GM21576 (cell line): ENCODE measurements at regions not wholly inside any gene's neighbourhood (a gene's known extent, or its start where the extent isn't known, plus 50 kb on each side); places are given as distances from the start of the nearest gene placed in this dataset.
"Not testable (repeated sequence)": the region's sequence is repeated elsewhere in the genome, so short reads cannot be mapped to it uniquely, and the experiment has no call there.

ENCODE experiments used
- ATAC-seq: cut with Tn5 transposase; IDR thresholded peaks from one replicate; pipeline ENCODE4 v1.9.1; 2021; ENCODE audit warnings: mild to moderate bottlenecking, moderate library complexity; ENCODE audit not compliant: unreplicated experiment

DNA sequence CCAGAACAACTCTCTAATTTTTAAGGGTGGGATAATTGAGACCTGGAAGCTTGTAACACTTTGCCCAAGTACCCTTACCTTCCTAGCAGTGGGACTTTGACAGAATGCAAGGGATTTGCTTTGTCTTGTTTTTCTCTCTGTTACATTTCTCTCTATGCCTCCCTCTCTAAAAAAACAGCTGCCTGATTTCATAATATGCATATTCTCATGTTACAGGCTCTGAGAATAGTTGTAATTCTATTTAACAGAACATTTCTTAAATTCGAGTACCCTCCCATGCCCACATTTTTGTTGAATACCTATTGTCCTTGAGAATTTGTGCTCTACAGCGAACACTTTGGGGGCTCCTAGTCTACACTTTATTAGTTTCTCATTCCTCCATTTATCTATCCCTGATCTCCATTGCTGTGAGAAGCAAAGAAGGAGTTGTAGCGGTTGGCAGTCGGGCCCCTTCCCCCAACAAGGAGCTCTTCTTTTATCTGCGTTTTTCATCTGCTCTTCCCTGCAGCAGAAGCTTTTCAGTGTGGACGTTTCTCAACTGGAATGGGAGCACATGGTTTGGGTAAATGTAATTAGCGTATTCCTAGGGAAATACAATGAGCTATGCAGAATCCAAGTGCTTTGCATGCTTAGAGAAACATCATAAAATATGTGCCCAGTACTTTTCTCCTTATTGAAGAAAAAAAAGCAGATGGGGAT lies 117.7 kb upstream of the CCDC90B start:
- ATAC-seq = no peak

DNA sequence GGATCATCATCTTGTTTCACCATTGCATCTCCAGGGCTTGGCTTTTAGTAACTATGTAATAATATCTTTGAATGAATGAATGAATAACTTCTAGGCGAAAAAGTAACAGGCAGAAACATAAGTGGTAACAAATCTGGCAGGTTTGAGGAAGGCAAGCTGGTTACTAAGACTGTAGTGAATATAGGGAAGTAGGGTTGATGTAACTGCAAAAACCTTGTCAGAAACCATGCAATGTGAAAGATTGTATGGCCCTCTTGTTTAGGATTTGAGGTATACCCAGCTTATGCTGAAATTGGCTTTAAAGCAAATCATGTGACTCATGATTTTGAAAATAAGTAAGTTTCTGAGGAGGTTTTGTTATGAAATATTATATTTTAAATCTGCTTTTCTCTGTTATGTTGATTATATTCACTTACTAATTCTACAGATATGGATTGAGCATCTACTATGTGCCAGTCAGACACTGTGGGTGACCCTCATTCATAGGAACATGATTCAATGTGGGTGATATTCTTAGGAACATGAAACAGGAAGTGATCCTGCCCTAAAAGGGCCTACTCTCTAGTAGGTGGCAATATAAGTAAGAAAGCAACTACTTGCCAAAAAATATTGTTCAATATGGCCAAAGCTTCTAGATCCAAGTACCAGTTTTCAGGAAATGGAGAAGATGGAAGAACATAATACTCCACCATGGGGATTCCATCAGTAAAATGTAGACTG lies 115.5 kb upstream of the CCDC90B start:
- ATAC-seq = peak; percentile 79

DNA sequence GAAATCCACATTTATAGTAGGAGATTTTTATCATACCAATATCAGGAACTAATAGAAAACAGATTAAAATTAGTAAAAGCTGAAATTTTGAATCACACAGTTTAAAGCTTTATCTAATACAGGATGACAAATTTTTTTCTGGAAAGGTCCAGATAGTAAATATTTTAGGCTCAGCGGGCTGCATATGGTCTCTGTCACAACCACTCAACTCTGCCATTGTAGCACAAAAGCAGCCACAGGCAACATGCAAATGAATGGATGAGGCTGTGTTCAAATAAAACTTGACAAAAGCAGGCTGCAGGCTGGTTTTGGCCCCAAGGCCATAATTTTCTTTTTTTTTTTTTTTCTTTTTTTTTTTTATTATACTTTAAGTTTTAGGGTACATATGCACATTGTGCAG lies 108.2 kb upstream of the CCDC90B start:
- no peak for ATAC-seq

DNA sequence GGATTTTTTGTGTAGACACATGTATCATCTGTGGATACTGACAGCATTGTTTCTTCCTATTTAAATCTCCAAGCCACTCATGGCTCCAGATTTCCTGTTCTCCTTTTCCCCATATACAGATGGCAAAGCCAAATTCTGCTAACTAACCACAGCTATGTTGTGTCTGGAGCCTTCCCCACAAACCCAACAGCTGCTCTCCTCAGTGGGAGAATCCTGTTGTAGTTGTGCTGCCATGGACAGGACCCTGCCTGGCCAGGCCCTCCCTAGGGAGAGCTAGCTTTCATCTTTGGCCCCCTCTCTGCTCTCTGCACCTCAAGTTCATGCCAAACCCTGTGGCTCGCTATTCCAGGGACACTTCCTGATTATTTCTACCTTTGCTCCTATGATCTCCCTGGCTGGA lies 106.4 kb upstream of the CCDC90B start:
- no peak for ATAC-seq

DNA sequence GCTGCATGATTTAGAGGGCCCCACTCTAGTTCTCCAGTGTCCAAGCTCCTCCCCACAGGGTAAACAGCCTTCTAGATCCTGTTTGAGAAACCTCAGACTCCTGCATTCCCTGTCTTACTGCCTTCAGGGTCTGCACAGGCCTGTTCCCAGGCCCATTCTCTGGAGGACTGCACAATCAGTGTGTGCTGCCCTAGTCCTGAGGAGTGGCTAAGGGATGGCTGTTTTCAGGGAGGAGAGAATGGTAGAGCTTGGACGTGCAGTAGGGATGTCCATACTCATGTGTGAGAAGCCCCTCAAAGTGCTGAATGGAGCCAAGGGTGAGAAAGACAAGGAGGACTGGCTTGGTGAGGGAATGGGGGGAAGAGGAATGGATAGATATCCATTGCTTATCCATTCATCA lies 103.8 kb upstream of the CCDC90B start:
- no peak for ATAC-seq

DNA sequence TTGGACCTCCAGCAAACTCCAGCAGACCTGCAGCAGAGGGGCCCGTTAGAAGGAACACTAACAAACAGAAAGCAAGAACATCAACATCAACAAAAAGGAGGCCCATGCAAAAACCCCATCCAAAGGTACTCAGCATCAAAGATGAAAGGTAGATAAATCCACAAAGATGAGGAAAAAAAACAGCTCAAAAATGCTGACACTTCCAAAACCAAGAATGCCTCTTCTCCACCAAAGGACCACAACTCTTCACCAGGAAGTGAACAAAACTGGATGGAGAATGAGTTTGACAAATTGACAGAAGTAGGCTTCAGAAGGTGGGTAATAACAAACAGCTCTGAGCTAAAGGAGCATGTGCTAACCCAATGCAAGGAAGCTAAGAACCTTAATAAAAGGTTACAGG lies 97.7 kb upstream of the CCDC90B start:
- ATAC-seq = not testable (repeated sequence)

DNA sequence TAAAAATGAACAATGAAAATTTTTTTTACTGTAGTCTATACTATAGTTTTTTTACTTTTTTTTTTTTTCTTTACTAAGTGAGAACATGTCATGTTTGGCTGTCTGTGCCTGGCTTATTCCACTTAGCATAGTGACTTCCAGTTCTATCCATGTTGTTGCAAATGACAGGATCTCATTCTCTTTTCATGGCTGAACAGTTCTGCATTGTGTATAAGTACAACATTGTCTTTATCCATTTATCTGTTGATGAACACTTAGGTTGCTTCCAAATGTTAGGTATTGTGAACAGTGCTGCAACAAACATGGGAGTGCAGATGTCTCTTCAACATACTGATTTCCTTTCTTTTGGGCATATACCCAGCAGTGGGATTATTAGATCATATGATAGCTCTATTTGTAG lies 88.1 kb upstream of the CCDC90B start:
- no peak for ATAC-seq

DNA sequence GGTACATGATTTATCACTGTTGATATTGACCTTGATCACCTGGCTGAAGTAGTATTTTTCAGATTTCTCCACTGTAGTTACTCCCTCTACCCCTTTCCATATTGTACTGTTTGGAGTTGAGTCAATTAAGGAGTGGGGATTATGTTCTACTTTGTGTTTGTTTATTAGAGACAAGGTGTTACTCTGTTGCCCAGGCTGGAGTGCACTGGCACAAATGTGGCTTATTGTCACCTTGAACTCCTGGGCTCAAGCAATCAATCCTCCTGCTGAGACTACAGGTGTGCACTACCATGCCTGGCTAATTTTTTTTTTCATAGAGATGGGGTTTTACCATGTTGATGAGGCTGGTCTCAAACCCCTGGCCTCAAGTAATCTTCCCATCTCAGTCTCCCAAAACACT lies 85.3 kb upstream of the CCDC90B start:
- ATAC-seq = no peak

DNA sequence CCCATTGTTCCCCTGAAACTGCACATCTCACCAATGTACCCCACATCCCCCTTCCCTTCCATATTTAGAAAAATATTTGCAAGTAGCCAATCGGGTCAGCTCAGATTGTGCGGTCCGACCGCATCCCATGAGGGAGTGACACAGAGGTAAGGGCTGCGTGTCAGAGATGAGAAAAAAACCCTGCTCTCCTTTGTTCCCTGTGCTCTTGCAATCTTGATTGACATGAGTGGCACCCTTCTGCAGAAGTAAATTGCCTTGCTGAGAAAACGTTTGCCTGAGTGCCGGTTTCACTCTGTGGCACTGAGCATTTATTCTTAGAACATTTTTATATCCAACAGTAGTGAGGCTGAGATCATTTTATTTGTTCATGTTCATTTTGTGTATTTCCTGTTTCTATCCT lies 81.6 kb upstream of the CCDC90B start:
- no peak for ATAC-seq

DNA sequence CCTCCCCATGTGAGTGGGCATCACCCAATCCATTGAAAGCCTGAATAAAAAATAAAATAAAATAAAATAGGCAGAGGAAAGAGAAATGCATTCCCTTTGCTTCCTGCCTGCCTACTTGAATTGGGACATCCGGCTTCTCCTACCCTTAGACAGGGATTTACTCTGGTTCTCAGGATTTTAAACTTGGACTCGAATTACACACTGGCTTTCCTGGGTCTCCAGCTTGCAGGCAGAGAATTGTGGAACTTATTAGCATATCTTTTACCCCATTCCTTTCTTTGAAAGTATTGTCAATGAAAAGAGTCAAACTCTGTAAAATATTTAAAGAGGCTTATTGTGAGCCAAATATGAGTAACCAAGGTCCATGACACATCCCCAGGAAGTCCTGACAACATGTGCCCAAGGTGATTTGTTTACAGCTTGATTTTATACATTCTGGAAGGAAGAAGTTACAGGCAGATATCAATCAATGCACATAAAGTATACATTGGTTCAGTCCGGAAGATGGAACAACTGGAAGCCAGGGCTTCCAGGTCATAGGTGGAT lies 78.4 kb upstream of the CCDC90B start:
- no peak for ATAC-seq

DNA sequence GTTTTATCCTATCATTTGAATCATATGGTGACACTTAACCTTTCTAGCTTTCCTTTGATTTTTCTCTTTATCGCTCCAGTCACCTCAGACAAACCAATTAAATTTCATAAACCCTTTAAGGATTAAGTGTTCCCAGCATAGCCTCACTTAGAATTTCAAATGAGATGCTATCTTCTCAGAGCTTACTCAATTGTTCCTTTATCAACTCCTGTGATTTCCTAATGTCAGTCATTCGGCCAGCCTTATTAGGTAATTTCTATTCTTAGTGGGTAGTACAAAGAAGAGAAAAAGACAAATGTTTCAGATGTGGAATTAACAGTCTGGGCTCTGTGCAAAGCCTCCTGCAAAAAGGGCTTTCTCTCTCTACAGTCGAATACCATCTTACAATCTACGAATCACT lies 77.1 kb upstream of the CCDC90B start:
- no peak for ATAC-seq

DNA sequence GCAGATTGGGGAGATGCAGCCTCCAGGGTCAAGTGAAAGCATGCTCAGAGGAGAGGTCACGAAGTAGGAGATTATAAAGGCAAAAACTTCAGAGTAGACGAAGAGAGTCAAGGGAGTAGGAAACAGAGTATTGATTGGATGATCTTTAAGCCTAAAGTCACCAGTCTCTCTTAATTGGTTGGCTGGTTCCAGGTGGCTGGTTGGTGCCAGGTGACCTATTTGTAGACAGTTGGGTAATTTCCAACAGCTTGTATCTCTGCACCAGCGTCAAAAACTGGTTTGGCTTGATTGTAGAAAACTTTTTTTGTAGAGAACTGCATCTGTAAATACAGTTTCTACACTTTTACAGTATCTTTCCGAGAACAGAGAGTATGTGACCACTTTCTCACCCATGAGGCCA lies 75.7 kb upstream of the CCDC90B start:
- no peak for ATAC-seq

DNA sequence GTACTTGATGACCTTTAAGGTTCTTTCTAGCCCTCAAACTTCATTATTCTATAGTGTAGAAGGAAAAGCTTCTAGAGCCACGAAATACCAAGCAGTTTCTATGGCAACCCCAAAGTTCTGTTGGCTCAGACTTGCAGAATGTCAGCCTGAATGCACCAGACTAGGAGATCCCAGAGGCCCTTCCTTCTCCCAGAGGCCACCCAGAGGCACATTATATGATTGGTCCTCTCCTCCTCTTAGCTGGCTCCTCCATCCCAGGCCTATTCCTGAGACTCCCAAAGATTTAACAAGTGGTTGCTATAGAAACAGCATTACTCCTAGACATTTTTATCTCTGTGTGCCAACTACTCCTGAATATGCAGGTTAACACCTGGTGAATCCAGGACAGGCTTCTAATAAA lies 69.2 kb upstream of the CCDC90B start:
- no peak for ATAC-seq

DNA sequence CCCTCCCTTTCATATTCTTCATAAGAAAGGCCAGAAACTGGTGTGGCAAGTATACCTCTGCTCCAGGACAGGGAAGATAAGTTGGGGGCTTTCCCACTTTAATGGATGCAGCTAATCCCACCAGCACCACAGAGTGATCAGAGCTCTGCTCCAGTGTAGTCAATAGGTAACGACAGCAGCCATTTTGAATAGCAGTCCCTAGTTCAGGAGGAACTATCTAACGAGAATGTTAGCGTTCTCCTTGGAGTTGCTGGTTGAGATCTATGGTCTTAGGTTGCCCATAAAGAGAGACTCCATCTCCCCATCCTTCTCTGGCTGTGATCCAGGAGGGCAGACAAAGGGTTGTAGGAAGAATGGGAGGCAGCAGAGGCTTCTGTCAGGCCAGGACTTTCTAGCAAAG lies 64.0 kb upstream of the CCDC90B start:
- no peak for ATAC-seq

DNA sequence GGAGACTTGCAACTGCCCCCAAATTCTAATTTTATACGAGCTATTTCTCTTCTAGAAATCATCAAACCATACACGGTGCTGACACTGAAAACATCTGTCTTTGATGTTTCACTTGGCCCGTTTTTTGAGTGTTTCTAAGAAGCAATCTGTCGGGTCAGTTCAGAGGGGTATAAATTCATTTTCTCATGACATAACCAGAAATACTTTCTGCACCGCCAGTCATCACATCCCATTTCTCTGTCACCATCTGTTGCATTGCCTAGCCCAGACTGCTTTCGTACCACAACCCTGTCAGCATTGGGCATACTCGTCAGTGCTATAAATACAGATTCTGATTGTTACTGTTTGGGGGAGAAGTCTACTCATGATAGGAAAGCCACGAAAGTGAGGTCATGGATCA lies 63.1 kb upstream of the CCDC90B start:
- no peak for ATAC-seq

DNA sequence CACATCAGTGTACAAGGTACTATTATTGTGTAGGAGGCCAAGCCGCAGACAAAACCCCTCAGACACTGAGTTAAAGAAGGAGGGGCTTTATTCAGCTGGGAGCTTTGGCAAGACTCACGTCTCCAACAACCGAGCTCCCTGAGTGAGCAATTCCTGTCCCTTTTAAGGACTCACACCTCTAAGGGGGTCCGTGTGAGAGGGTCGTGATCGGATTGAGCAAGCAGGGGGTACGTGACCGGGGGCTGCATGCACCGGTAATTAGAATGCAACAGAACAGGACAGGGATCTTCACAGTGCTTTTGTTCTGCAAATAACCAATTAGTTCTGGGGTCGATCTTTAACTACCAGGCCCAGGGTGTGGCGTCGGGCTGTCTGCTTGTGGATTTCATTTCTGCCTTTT lies 60.5 kb upstream of the CCDC90B start:
- not testable (repeated sequence) for ATAC-seq

DNA sequence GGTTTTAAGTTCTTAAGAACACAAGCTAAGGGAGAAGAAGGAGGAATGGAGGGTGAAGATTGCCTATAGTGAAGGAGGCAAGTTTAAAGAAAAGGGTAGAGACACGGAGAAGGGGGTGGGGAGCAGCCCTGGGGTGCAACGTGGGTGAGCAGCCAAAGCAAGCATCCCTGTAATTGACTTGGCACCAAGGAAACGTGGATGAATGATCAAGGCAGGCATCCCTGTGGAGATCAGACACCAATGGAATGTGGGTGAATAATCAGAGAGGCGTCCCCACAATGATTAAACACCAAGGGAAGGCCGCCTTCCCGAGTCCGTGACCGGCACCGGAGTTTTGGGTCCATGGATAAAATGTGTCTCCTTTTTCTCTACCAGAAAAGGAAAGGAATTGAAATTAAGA lies 58.4 kb upstream of the CCDC90B start:
- ATAC-seq = not testable (repeated sequence)

DNA sequence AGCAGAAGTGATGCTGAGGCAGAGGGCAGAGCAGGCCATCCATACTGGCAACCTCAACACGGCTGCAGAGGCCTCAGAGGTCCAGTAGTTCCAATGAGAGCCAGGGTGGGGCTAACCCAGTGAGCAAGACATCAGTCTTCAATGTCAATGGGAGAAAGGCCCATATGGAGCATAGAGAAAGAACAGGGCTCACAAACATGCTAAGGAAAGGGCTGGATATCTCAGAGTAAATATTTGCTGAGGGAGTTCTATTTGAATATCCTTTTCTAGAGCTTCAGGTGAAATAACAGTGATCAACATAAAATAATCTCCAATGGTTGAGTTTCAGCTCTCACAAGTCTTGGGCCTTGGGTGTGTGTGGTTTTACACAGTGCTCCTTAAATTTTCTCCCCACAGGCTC lies 50.8 kb upstream of the CCDC90B start:
- ATAC-seq = no peak
